ENCODE measurements at regions not wholly inside any gene's neighbourhood (a gene's known extent, or its start where the extent isn't known, plus 50 kb on each side); places are given as distances from the start of the nearest gene placed in this dataset.
A peak's percentile ranks its signal among the peaks of the same experiment; 100 is the strongest.
"Not testable (repeated sequence)": the region's sequence is repeated elsewhere in the genome, so short reads cannot be mapped to it uniquely, and the experiment has no call there.

GRCh38 chr12:125512541-125513298 lies 447.5 kb downstream of the AACS start:
- peak; percentile 43 for DNase-seq

- DNase-seq = no peak
Observed at GRCh38 chr12:125515887-125516286, 450.7 kb downstream of the AACS start.

GRCh38 chr12:125518074-125518473 lies 452.8 kb downstream of the AACS start:
- DNase-seq = peak; percentile 19

GRCh38 chr12:125519026-125519651 lies 453.9 kb downstream of the AACS start:
- DNase-seq = no peak

- DNase-seq = no peak
Observed at GRCh38 chr12:125525879-125526278, 460.6 kb downstream of the AACS start.

- no peak for DNase-seq
Observed at GRCh38 chr12:125528281-125528680, 463.0 kb downstream of the AACS start.

GRCh38 chr12:125530201-125530600 lies 465.0 kb downstream of the AACS start:
- DNase-seq = no peak

- DNase-seq = no peak
Observed at GRCh38 chr12:125530876-125531275, 465.6 kb downstream of the AACS start.

GRCh38 chr12:125531574-125531973 lies 466.3 kb downstream of the AACS start:
- DNase-seq = no peak

GRCh38 chr12:125533434-125534029 lies 468.3 kb downstream of the AACS start:
- DNase-seq = peak; percentile 53

- no peak for DNase-seq
Observed at GRCh38 chr12:125538401-125539199, 473.4 kb downstream of the AACS start.

GRCh38 chr12:125540580-125541204 lies 475.5 kb downstream of the AACS start:
- no peak for DNase-seq

GRCh38 chr12:125544960-125545359 lies 479.7 kb downstream of the AACS start:
- no peak for DNase-seq

- no peak for DNase-seq
Observed at GRCh38 chr12:125549171-125549570, 483.9 kb downstream of the AACS start.

GRCh38 chr12:125549836-125550235 lies 484.6 kb downstream of the AACS start:
- DNase-seq = peak; percentile 8

GRCh38 chr12:125552295-125552694 lies 487.1 kb downstream of the AACS start:
- DNase-seq = no peak

GRCh38 chr12:125561008-125561407 lies 495.8 kb downstream of the AACS start:
- not testable (repeated sequence) for DNase-seq

GRCh38 chr12:125564753-125565152 lies 499.5 kb downstream of the AACS start:
- DNase-seq = no peak

GRCh38 chr12:125567581-125567980 lies 502.3 kb downstream of the AACS start:
- DNase-seq = no peak

- no peak for DNase-seq
Observed at GRCh38 chr12:125568306-125568705, 503.1 kb downstream of the AACS start.

GRCh38 chr12:125573271-125573670 lies 508.0 kb downstream of the AACS start:
- no peak for DNase-seq

GRCh38 chr12:125577334-125577733 lies 512.1 kb downstream of the AACS start:
- DNase-seq = no peak

- DNase-seq = no peak
Observed at GRCh38 chr12:125579916-125580315, 514.7 kb downstream of the AACS start.

Measured in hematopoietic multipotent progenitor cell treated with erythropoietin and hydrocortisone succinate and interleukin-3 and kit ligand, for 4 days (in vitro differentiated cells).